AG20443 (cell line): ENCODE measurements at regions not wholly inside any gene's neighbourhood (a gene's known extent, or its start where the extent isn't known, plus 50 kb on each side); places are given as distances from the start of the nearest gene placed in this dataset.
"Not testable (repeated sequence)": the region's sequence is repeated elsewhere in the genome, so short reads cannot be mapped to it uniquely, and the experiment has no call there.

Source experiments
- DNase-seq: peaks from one replicate; pipeline ENCODE4 v3.0.0; 2012; ENCODE audit warnings: low spot score, mixed read lengths

DNA sequence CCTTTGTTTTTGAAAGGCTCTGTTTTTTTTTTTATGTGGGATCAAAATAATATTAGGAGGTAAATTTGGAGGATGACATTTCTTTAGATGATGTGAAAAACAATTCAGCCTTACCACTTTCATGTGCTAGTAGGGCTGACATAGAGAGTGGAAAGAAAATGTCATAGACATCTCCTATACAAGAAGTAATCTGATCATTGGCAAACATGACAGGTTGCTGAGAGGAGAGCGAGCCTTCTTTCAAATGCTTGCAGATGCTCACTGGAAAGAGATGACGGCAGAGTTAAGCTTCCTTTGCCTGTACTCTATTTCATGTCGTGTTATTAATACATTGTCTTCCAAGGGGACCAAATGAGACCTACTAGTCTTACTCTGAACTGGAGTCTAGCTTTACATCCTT lies 160.1 kb upstream of the DAP start:
- no peak for DNase-seq

GRCh38 chr5:10920400-10920799 lies 159.4 kb upstream of the DAP start:
- no peak for DNase-seq

- peak; percentile 25 for DNase-seq
Observed at GRCh38 chr5:10914741-10915480, 153.9 kb upstream of the DAP start.

DNA sequence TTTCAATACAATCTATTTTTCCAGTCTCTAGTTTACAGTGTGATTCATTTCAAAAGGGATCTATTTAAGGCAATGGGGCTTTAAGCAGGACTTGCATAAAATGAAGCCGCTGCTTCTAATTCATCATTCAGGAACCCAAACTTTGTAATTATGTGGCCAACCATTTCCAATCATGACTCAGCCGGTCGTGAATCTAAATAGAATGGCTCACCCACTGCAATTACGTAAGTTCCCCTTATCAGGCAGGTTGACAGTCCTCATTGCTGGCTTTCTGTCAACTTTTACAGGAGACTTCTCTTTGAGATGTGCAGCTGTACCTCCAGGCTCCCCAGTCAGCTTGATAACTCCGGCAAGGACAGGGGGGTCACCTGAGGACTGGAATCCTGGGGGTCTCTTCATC lies 152.8 kb upstream of the DAP start:
- peak; percentile 76 for DNase-seq

DNA sequence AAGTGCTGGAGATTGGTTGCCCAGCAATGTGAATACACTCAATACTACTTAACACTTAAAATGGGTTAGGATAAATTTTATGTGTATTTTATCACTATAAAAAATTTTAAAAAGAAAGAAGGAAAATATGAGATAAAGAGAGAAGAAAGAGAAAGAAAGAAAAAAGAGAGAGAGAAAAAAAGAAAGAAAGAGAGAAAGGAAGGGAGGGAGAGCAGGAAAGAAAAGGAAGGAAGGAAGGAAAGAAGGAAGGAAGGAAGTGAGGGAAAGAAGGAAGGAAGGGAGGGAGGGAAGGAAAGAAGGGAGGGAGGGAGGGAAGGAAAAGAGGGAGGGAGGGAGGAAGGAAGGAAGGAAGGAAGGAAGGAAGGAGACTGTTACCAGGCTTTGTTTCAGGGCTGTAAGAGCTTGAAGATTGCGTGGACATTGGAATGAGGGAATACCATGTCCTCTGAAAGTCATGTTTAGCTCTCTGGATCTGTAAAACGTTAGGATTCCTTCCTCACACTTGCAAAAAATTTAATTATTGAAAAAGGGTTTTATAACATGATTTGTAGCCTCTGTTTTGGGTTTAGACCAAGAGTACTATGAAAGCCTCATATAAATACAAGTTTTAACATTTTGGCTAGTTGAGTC lies 152.3 kb upstream of the DAP start:
- no peak for DNase-seq

GRCh38 chr5:10912435-10912834 lies 151.4 kb upstream of the DAP start:
- no peak for DNase-seq

GRCh38 chr5:10910261-10910660 lies 149.2 kb upstream of the DAP start:
- no peak for DNase-seq

GRCh38 chr5:10904862-10905432 lies 143.9 kb upstream of the DAP start:
- DNase-seq, result no peak

GRCh38 chr5:10903786-10904560 lies 142.9 kb upstream of the DAP start:
- no peak for DNase-seq

DNA sequence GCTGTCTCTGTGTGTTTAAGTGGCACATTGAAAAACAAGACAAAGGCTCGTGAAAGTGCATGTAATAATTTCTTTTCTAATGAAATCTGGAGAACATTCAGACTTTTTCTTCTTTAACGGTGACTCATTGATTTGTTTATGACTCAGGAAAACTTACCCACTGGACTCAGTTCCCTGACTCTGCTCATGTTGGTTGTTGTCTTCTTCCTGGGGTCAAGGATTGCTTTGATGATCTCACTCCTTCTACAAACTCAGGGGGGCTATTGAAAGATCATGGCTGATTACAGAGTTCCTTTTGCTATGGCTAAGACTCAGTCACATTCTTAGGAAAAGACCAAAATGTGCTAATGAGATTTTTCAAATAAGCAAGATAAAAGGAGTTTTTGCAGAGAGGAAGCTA lies 141.1 kb upstream of the DAP start:
- peak; percentile 52 for DNase-seq

- DNase-seq, result no peak
Observed at GRCh38 chr5:10898514-10898913, 137.5 kb upstream of the DAP start.

DNA sequence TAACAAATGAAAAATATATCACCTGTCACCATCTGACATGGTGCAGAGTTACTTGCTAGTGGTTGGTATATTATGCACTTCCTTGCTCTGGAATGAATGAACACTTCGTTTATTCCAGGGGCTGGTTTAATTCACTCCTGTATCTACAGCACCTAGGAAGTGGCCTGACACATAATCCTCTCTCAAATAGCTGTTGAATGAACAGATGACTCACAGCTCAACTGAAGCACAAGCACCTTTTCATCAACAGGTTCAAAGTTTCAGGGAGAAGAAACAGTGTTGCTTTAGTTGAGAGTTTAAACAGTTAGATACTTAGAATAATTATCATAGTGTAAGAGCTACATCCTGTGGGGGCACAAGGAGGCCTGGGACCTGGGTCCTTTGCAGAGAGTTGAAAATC lies 135.0 kb upstream of the DAP start:
- no peak for DNase-seq

DNA sequence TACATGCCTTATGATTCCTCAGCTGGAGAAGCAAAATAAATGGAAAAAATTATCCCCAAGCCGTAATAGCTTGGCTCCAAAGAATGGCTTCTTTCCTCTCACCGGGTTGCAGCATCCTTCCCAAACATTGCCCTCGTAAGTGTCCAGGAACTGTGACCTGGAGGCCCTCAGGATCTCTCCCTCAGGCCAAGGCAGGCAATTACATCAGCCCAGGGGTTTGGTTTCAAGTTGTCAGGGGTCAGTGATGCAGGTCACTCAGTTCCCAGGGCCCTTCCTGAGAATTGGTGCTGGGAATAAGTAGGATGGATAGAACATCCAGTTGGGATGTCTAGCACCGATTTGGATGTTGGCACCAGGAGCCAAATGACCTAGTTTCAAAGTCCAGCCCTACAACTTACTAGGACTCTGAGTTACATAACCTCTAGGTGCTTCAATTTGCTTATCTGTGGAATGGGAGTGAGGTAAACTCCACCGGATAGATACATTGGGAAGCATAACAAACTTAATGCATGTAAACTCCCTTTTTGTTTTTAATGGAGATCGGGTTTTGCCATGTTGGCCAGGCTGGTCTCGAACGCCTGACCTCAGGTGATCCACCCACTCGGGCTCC lies 133.5 kb upstream of the DAP start:
- DNase-seq, result no peak

- no peak for DNase-seq
Observed at GRCh38 chr5:10892911-10893215, 131.8 kb upstream of the DAP start.

DNA sequence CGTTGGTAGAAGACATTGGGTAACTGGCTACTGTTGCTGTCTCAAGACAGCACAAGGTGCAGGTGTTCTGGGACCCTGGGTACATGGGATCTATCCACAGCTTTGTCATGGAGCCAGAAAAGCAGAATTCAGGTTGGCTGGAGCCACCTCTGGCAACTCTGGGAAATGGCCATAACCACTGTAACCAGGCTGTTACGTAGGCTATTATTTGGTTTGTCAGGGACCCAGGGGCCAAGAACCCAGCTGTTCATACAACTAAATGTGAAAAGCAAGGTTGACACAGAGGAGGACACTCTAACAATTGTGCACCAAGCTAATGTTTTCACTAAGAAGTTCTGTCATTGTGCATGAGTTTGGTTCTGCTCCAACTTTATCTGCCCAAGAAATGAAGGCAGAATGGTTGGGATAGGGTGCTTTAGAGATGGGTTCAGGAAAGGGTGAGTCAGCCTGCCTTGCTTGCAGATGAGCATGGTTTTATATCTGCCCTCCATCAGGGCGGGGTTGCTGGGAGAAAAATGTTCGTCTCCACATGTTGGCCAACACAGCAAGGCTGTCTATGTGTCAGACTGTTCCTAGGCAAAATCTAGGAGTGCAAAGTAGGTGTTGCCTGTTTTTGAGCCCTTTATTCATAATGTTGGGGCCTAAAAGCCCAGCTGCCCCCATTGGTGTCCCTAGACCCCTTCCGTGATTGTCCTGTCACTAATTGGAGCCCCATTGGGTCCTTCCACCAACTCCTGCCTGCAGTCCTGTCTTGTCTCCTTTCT lies 131.3 kb upstream of the DAP start:
- DNase-seq, result peak; percentile 72

DNA sequence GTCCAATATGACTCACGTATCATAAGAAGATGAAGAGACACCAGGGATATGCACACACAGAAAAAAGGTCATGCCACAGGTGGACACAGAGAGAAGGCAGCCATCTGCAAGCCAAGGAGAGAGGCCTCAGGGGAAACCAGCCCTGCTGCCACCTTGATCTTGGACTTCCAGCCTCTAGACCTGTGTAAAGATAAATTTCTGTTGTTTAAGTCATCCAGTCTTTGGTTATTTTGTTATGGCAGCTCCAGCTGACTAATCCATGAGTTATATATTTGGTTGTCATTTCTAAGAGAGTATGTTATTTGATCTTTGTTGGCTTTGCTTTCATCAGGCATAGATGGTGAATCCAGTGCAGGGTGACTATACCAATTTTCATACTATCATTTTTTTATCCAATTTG lies 130.2 kb upstream of the DAP start:
- DNase-seq, result no peak

- no peak for DNase-seq
Observed at GRCh38 chr5:10886497-10886896, 125.5 kb upstream of the DAP start.

DNA sequence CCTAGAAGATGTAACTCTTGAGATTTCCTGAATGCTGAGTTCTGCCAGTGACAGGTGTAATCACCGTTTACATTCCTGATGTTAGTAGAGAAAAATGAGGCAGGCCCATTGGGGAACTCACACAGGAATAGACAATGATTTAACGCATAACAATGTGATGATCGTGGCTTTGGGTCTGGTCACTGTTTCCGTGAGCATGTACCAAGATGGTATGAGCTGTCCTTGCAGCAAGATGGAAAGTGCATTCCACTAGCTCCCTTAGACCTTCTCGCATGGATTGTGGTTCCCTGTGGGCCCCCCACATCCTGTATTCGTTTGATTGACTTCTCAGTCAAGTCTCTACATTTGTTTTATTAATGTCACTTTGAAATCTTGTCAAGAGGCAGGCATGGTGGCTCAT lies 124.0 kb upstream of the DAP start:
- peak; percentile 49 for DNase-seq

DNA sequence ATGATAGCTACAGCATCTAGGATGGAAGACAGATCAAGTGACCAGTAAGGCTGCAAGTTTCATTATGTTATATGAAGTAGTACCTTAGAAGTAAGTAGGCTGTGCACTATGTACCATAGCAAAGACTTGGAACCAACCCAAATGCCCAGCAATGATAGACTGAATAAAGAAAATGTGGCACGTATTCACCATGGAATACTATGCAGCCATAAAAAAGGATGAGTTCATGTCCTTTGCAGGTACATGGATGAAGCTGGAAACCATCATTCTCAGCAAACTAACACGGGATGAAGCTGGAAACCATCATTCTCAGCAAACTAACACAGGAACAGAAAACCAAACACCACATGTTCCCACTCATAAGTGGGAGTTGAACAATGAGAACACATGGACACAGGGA lies 122.9 kb upstream of the DAP start:
- DNase-seq, result not testable (repeated sequence)

GRCh38 chr5:10880934-10881333 lies 119.9 kb upstream of the DAP start:
- DNase-seq, result no peak

- not testable (repeated sequence) for DNase-seq
Observed at GRCh38 chr5:10876996-10877395, 116.0 kb upstream of the DAP start.
